ENCODE measurements at regions not wholly inside any gene's neighbourhood (a gene's known extent, or its start where the extent isn't known, plus 50 kb on each side); places are given as distances from the start of the nearest gene placed in this dataset.

GRCh38 chr11:8828046-8828445 lies 82.9 kb upstream of the AKIP1 start:
- no peak for DNase-seq

GRCh38 chr11:8828580-8829361 lies 82.2 kb upstream of the AKIP1 start:
- no peak for DNase-seq

GRCh38 chr11:8829556-8829955 lies 81.4 kb upstream of the AKIP1 start:
- DNase-seq, result no peak

GRCh38 chr11:8830641-8831040 lies 80.3 kb upstream of the AKIP1 start:
- no peak for DNase-seq

GRCh38 chr11:8831861-8832260 lies 79.1 kb upstream of the AKIP1 start:
- no peak for DNase-seq

GRCh38 chr11:8832571-8833260 lies 78.3 kb upstream of the AKIP1 start:
- no peak for DNase-seq

- DNase-seq, result no peak
Observed at GRCh38 chr11:8833568-8834315, 77.2 kb upstream of the AKIP1 start.

GRCh38 chr11:8834379-8834778 lies 76.6 kb upstream of the AKIP1 start:
- DNase-seq, result no peak

GRCh38 chr11:8838248-8838647 lies 72.7 kb upstream of the AKIP1 start:
- DNase-seq, result no peak

- DNase-seq, result no peak
Observed at GRCh38 chr11:8839306-8839956, 71.6 kb upstream of the AKIP1 start.

- no peak for DNase-seq
Observed at GRCh38 chr11:8839957-8840945, 70.7 kb upstream of the AKIP1 start.

GRCh38 chr11:8841899-8842298 lies 69.1 kb upstream of the AKIP1 start:
- no peak for DNase-seq

- no peak for DNase-seq
Observed at GRCh38 chr11:8858808-8859207, 52.2 kb upstream of the AKIP1 start.
